GM10266 (cell line): ENCODE measurements at regions not wholly inside any gene's neighbourhood (a gene's known extent, or its start where the extent isn't known, plus 50 kb on each side); places are given as distances from the start of the nearest gene placed in this dataset.

Source experiments
- DNase-seq: peaks from one replicate; pipeline ENCODE4 v3.0.0; 2012; ENCODE audit errors: extremely low spot score
- CTCF ChIP-seq: IDR thresholded peaks from 2 replicates; pipeline ENCODE4 v1.5.1; 2012; ENCODE audit warnings: mild to moderate bottlenecking, low read depth; ENCODE audit not compliant: control insufficient read depth, insufficient read depth; ENCODE audit errors: missing control alignments

- TF ChIP-seq CTCF, result no peak
- DNase-seq, result no peak
Measured at GRCh38 chr7:125551008-125551407, 621.4 kb upstream of the POT1 start.

- no peak for DNase-seq
- TF ChIP-seq CTCF, result no peak
Measured at GRCh38 chr7:125547505-125547904, 617.9 kb upstream of the POT1 start.

- no peak for DNase-seq
- TF ChIP-seq CTCF, result no peak
Measured at GRCh38 chr7:125530553-125530952, 600.9 kb upstream of the POT1 start.

GRCh38 chr7:125529249-125529648, 599.6 kb upstream of the POT1 start:
- TF ChIP-seq CTCF, result no peak
- no peak for DNase-seq

GRCh38 chr7:125526958-125527357, 597.3 kb upstream of the POT1 start:
- no peak for TF ChIP-seq CTCF
- no peak for DNase-seq

GRCh38 chr7:125526092-125526491, 596.5 kb upstream of the POT1 start:
- TF ChIP-seq CTCF, result no peak
- no peak for DNase-seq

GRCh38 chr7:125516194-125516593, 586.6 kb upstream of the POT1 start:
- TF ChIP-seq CTCF, result no peak
- no peak for DNase-seq
